Panc1 (cell line): ENCODE measurements at regions not wholly inside any gene's neighbourhood (a gene's known extent, or its start where the extent isn't known, plus 50 kb on each side); places are given as distances from the start of the nearest gene placed in this dataset.

Experiments used
- ATAC-seq: fragments of 200-7000 bp; cut with Tn5 transposase; 2 replicates; pipeline ENCODE4 v1.9.1; 2020; ENCODE audit warnings: mild to moderate bottlenecking, moderate library complexity
- BruUV-seq: library from RNA; stranded (reverse); fragments of 400-500 nt; replicated peaks from 2 replicates; lab custom pipeline; 2021; lab: Mats Ljungman, UMichigan
- CTCF ChIA-PET: fragments of 300-600 bp; sonication (Branson Sonifier 250); formaldehyde crosslinking; loops from one replicate; lab custom pipeline; 2022; ENCODE audit warnings: antibody characterized with exemption; lab: Charles Lee
- POLR2A ChIA-PET: fragments of 300-600 bp; sonication (Branson Sonifier 250); formaldehyde crosslinking; loops from one replicate; lab custom pipeline; 2022; ENCODE audit warnings: antibody characterized with exemption; lab: Charles Lee
- DNase-seq: peaks from one replicate; pipeline ENCODE4 v3.0.0-alpha.2; 2010; ENCODE audit warnings: low read depth, low spot score
- H3K27ac ChIP-seq: 2 replicates; pipeline ENCODE4 v1.5.1; 2011; ENCODE audit warnings: mild to moderate bottlenecking, low read length, inconsistent platforms
- H3K27me3 ChIP-seq: fragments of 200-500 bp; sonication (Bioruptor generic); 2 replicates; pipeline ENCODE4 v1.6.0; 2014; ENCODE audit warnings: low read length, inconsistent platforms; ENCODE audit not compliant: control insufficient read depth, insufficient read depth
- H3K36me3 ChIP-seq: fragments of 200-500 bp; sonication (Bioruptor generic); 2 replicates; pipeline ENCODE4 v1.5.1; 2014; ENCODE audit warnings: inconsistent platforms, mild to moderate bottlenecking, low read length, moderate library complexity; ENCODE audit not compliant: control insufficient read depth, insufficient read depth
- H3K4me1 ChIP-seq: 2 replicates; pipeline ENCODE4 v1.5.1; 2011; ENCODE audit warnings: inconsistent platforms, mild to moderate bottlenecking, low read length, moderate library complexity; ENCODE audit not compliant: control insufficient read depth, insufficient read depth
- H3K4me3 ChIP-seq, 2 experiments: 2 replicates each; pipeline ENCODE4 v1.5.1; 2011 to 2012; ENCODE audit warnings: low read depth in 2 of 2, low read length in 2 of 2, mild to moderate bottlenecking in 2 of 2, inconsistent platforms in 1 of 2, moderate library complexity in 1 of 2
- H3K9me3 ChIP-seq: fragments of 200-500 bp; sonication (Bioruptor generic); 2 replicates; pipeline ENCODE4 v1.5.1; 2014; ENCODE audit warnings: low read depth, mild to moderate bottlenecking, inconsistent platforms, low read length, moderate library complexity; ENCODE audit not compliant: control insufficient read depth, insufficient read depth
- CTCF ChIP-seq: fragments of 450-650 bp; IDR thresholded peaks from 2 replicates; pipeline ENCODE4 v1.5.1; 2017; ENCODE audit warnings: mild to moderate bottlenecking
- POLR2AphosphoS5 ChIP-seq: IDR thresholded peaks from 2 replicates; pipeline ENCODE4 v1.6.1; 2012; ENCODE audit warnings: mild to moderate bottlenecking, low read depth, low read length, moderate library complexity
- REST ChIP-seq, 2 experiments: IDR thresholded peaks; 2 replicates each; pipeline ENCODE4 v1.6.1; 2011 to 2012; ENCODE audit warnings: low read depth in 2 of 2, control low read depth in 1 of 2, low read length in 1 of 2, mild to moderate bottlenecking in 1 of 2, moderate library complexity in 1 of 2; ENCODE audit not compliant: insufficient read depth in 1 of 2
- SIN3A ChIP-seq: IDR thresholded peaks from 2 replicates; pipeline ENCODE4 v1.6.1; 2012; ENCODE audit warnings: low read depth, mild to moderate bottlenecking, low read length, moderate library complexity, borderline replicate concordance; ENCODE audit not compliant: insufficient read depth
- TCF7L2 ChIP-seq: IDR thresholded peaks from 2 replicates; pipeline ENCODE4 v1.6.1; 2011; ENCODE audit warnings: mild to moderate bottlenecking, low read depth, low read length, inconsistent platforms
- in situ Hi-C: cut with HindIII; loops from 2 replicates; pipeline ENCODE4 v1.10.0; 2016; ENCODE audit warnings: low sequenced_read_pairs, low pct_unique_long_range_greater_than_20kb
- intact Hi-C: fragments of 100-400 bp; cut with micrococcal nuclease; formaldehyde crosslinking; loops from one replicate; pipeline ENCODE4 v1.10.0; 2022; ENCODE audit not compliant: unreplicated experiment

- ATAC-seq (no peak), DNase-seq (no peak)
- intact Hi-C loops, result no loop called here
- ChIA-PET POLR2A (no interaction called here), CTCF (interaction anchor here (0.6 kb wide), 1 partner anchor 82 kb away, joined by 7 read pairs; no protein-coding TSS in a partner anchor)
- no peaks in the 10 kb centered on the region for H3K36me3 ChIP-seq
- TF ChIP-seq POLR2AphosphoS5 (no peak), REST (IDR thresholded peaks at IDR 0.05; ENCODE audit: insufficient read depth in 1 of 2, low read depth in 2 of 2, low read length in 1 of 2) (no peak), CTCF (no peak; the same call in 1 of the 2 replicates), TCF7L2 (no peak), SIN3A (no peak)
- H3K9me3 ChIP-seq, result no peaks in the 10 kb centered on the region
- no peaks in the 10 kb centered on the region for H3K4me1 ChIP-seq
- BruUV-seq, result no TSS peak
- no peak overlapping the region for H3K27ac ChIP-seq
- in situ Hi-C loops, result no loop called here
- no peak overlapping the region for H3K4me3 ChIP-seq
- H3K27me3 ChIP-seq, result no peaks in the 10 kb centered on the region
These were observed 441.7 kb upstream of the NR2F2 start for GRCh38 chr15:95888762-95889161.

GRCh38 chr15:95894407-95894956, 436.0 kb upstream of the NR2F2 start:
- BruUV-seq, result no TSS peak
- Histone ChIP-seq H3K9me3 (no peaks in the 10 kb centered on the region), H3K36me3 (no peaks in the 10 kb centered on the region), H3K27me3 (no peaks in the 10 kb centered on the region), H3K4me1 (no peaks in the 10 kb centered on the region), H3K4me3 (no peak overlapping the region), H3K27ac (no peak overlapping the region)
- TF ChIP-seq SIN3A, result no peak
- intact Hi-C loops (no loop called here), in situ Hi-C loops (no loop called here)
- DNase-seq, result no peak
- ChIA-PET POLR2A (no interaction called here), CTCF (no interaction called here)
- ATAC-seq, result no peak

- TF ChIP-seq SIN3A (no peak), POLR2AphosphoS5 (no peak), TCF7L2 (no peak), REST (IDR thresholded peaks at IDR 0.05; ENCODE audit: insufficient read depth in 1 of 2, low read depth in 2 of 2, low read length in 1 of 2) (no peak), CTCF (no peak)
- Histone ChIP-seq H3K4me1 (no peaks in the 10 kb centered on the region), H3K9me3 (no peaks in the 10 kb centered on the region), H3K4me3 (no peak overlapping the region), H3K27ac (no peak overlapping the region), H3K36me3 (no peaks in the 10 kb centered on the region), H3K27me3 (no peaks in the 10 kb centered on the region)
- ATAC-seq (no peak), DNase-seq (no peak)
- in situ Hi-C loops (no loop called here), intact Hi-C loops (no loop called here)
- no TSS peak for BruUV-seq
- CTCF ChIA-PET, result no interaction called here
- POLR2A ChIA-PET, result no interaction called here
These were observed 435.0 kb upstream of the NR2F2 start for GRCh38 chr15:95895508-95895907.
